BE2C (cell line): ENCODE measurements at regions not wholly inside any gene's neighbourhood (a gene's known extent, or its start where the extent isn't known, plus 50 kb on each side); places are given as distances from the start of the nearest gene placed in this dataset.

Experiments
- DNase-seq: peaks from one replicate; pipeline ENCODE4 v3.0.0-alpha.2; 2020
- H3K27me3 ChIP-seq: fragments of 250-450 bp; sonication (Bioruptor Pico); 2 replicates; pipeline ENCODE4 v1.5.1; 2020; ENCODE audit warnings: mild to moderate bottlenecking
- H3K36me3 ChIP-seq: fragments of 250-450 bp; sonication (Bioruptor Pico); 2 replicates; pipeline ENCODE4 v1.5.1; 2020; ENCODE audit warnings: mild to moderate bottlenecking
- H3K4me1 ChIP-seq: fragments of 250-450 bp; sonication (Bioruptor Pico); 2 replicates; pipeline ENCODE4 v1.5.1; 2020
- H3K4me3 ChIP-seq: 2 replicates; pipeline ENCODE4 v1.5.1; 2011; ENCODE audit warnings: low read depth, low read length
- H3K9me3 ChIP-seq: fragments of 250-450 bp; sonication (Bioruptor Pico); 2 replicates; pipeline ENCODE4 v1.5.1; 2020
- TF ChIP-seq, protein P1 (sequence below): IDR thresholded peaks from 2 replicates; pipeline ENCODE4 v1.5.1; 2012; ENCODE audit warnings: mild to moderate bottlenecking, low read depth, low read length

DNA sequence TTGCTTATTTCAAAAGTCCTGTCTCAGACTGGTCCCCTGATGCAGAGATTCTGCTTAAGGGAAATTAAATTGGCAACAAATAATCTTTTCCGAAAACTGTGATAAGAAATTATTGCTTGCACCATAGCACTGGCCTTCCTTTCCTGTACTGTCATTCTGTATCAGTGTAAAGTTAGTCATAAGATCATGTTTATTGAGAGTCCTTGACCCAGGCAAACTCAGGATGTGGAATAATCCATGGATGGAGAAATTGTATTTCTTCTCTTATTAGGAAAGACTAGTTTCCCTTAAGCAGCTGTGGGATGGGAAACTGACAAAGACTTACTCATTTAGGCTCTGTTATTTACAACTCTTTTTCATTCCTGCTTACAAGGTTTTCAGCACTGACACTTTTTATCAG, 83.0 kb upstream of the RANBP6 start:
- Histone ChIP-seq H3K27me3 (no peaks in the 10 kb centered on the region), H3K36me3 (no peaks in the 10 kb centered on the region), H3K4me3 (no peak overlapping the region), H3K9me3 (no peaks in the 10 kb centered on the region; the same call in 1 of the 2 replicates), H3K4me1 (no peaks in the 10 kb centered on the region)
- DNase-seq = no peak
- TF ChIP-seq, protein P1, sequence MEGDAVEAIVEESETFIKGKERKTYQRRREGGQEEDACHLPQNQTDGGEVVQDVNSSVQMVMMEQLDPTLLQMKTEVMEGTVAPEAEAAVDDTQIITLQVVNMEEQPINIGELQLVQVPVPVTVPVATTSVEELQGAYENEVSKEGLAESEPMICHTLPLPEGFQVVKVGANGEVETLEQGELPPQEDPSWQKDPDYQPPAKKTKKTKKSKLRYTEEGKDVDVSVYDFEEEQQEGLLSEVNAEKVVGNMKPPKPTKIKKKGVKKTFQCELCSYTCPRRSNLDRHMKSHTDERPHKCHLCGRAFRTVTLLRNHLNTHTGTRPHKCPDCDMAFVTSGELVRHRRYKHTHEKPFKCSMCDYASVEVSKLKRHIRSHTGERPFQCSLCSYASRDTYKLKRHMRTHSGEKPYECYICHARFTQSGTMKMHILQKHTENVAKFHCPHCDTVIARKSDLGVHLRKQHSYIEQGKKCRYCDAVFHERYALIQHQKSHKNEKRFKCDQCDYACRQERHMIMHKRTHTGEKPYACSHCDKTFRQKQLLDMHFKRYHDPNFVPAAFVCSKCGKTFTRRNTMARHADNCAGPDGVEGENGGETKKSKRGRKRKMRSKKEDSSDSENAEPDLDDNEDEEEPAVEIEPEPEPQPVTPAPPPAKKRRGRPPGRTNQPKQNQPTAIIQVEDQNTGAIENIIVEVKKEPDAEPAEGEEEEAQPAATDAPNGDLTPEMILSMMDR = no peak

DNA sequence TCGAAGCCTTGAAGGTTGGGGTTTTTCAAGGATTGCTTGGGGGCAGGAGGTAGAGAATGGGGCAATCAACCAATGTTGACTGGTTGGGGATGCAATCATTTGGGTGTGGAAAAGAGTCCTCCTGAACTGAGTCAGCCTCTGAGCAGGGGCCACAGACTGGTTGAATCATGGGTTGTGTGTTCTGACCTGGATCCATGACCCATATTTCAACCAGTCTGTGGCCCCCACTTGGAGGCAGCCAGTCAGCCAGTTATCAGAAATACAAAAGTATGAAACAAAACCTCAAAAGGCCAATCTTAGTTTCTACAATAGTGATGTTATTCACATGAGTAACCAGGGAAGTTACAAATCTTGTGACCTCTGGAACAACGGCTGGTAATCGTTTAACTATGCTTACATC, 81.4 kb upstream of the RANBP6 start:
- H3K4me1 ChIP-seq = no peaks in the 10 kb centered on the region
- no peak overlapping the region for H3K4me3 ChIP-seq
- no peaks in the 10 kb centered on the region; the same call in 1 of the 2 replicates for H3K9me3 ChIP-seq
- DNase-seq = no peak
- TF ChIP-seq, protein P1 = no peak
- no peaks in the 10 kb centered on the region for H3K36me3 ChIP-seq
- no peaks in the 10 kb centered on the region for H3K27me3 ChIP-seq

DNA sequence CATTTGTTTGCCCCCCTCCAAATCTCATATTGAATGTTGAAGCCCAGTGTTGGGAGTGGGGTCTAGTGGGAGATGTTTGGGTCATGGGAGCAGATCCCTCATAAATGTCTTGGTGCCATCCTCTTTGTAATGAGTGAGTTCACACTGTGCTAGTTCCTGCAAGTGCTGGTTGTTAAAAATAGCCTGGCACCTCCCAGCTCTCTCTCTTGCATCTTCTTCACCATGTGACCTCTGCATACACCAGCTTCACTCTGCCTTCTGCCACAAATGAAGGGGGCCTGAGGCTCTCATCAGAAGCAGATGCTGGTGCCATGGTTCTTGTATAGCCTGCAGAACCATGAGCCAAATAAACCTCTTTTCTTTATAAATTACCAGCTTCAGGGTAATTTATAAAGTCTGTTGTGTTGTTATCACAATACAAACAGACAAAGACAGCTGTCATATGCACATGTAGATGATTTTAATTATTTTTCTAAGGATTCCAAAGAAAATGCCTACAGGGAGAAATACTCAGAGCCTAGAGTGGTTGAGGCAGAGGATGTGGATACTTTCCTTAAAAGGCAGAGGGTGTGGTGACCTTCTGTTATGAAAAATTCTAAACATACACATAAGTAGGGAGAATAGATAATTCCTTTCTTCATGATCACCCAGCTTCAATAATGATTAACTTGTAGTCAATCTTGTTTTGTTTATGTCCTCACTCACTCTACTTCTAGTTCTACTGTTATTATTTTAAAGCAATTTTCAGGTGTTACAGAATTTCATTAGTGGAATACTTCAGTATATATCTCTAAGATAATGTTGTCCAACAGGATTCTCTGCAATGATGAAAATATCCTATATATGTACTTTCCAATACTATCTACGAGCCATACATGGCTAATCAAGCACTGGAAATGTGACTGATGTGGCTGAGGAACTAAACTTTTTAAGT, 75.1 kb upstream of the RANBP6 start:
- H3K27me3 ChIP-seq = peaks cover 6% of the 10 kb centered on the region; the same call in 1 of the 2 replicates
- TF ChIP-seq, protein P1 = no peak
- no peak for DNase-seq

DNA sequence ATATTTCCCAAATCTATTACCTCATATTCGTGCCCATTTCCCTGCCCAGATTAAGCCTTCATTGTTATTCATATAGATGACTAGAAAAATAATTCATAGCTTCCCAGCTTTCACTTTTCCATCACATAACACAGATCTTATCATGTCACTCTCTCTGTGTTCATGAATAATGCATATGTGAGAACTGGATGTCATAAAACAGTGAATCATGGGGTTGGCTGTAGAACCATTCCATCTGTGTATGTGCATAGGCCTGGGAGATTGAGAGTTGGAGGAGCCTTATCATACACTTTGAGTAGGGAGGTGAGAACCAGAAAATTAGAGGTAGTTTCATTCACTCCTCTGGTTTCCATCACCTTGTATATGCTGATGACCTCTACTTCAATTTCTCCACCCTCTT, 73.9 kb upstream of the RANBP6 start:
- Histone ChIP-seq H3K4me3 (no peak overlapping the region), H3K36me3 (no peaks in the 10 kb centered on the region), H3K27me3 (peaks cover 15% of the 10 kb centered on the region; the same call in 1 of the 2 replicates), H3K9me3 (no peaks in the 10 kb centered on the region), H3K4me1 (no peaks in the 10 kb centered on the region)
- no peak for DNase-seq
- TF ChIP-seq, protein P1 = no peak

More for the DNA sequence above, 75.1 kb upstream of the RANBP6 start:
- no peak overlapping the region for H3K4me3 ChIP-seq
- no peaks in the 10 kb centered on the region for H3K9me3 ChIP-seq
- H3K36me3 ChIP-seq = no peaks in the 10 kb centered on the region
- H3K4me1 ChIP-seq = no peaks in the 10 kb centered on the region

DNA sequence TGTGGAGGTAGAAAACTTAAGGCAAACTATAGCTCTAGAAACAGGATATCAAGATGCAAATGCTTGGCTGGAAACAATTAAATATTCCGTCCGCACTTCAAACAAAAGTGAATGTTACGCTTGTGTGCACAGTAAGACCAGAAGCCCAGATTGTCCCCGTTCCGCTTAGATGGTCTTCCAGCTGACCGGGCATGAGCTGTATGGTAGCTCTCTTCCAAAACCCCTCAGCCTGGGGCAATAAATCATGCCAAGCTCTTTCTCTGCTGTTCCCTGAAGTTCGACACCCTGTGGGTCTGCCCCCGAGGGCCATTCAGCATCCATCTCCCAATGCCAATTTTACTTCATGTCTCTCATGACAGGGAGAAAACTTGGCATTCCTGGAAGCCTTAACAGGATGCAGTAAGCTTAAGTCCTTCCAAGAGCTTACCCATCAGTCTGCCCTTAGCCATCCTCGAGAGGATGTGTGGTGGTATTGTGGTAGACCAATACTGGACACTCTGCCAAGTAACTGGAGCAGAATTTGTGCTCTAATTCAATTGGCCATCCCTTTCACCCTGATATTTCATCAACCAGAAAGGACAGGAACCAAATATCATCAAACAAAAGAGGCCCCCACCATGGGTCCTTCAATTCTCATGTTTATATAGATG, 70.7 kb upstream of the RANBP6 start:
- DNase-seq = peak; percentile 18
- Histone ChIP-seq H3K27me3 (peaks cover 18% of the 10 kb centered on the region; the same call in 1 of the 2 replicates), H3K4me1 (no peaks in the 10 kb centered on the region), H3K4me3 (no peak overlapping the region), H3K36me3 (no peaks in the 10 kb centered on the region), H3K9me3 (no peaks in the 10 kb centered on the region)
- TF ChIP-seq, protein P1 = no peak
